Brain pericyte (primary cell): ENCODE measurements at regions not wholly inside any gene's neighbourhood (a gene's known extent, or its start where the extent isn't known, plus 50 kb on each side); places are given as distances from the start of the nearest gene placed in this dataset.

Experiments
- DNase-seq: peaks from one replicate; pipeline ENCODE4 v3.0.0-alpha.2; 2012; ENCODE audit warnings: low read depth, low spot score

DNA sequence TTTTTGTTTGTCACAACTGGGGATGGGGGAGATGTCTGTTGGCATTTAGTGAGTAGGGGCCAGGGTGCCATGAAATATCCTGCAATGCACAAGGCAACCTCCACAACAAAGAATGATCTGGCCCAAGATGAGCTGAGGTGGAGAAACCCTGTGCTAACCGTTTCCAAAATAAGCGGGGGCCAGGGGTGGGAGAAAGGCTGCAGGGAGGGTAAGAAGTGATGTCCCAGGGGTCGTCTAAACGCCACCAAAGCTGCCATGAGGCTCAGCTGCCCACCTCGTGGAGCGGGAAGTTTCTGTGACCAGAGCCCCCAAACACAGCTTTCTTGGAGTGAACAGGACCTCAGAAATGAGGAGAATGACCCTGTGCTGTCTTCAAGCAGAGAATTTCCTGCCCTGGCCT, 76.5 kb upstream of the CDH5 start:
- no peak for DNase-seq

DNA sequence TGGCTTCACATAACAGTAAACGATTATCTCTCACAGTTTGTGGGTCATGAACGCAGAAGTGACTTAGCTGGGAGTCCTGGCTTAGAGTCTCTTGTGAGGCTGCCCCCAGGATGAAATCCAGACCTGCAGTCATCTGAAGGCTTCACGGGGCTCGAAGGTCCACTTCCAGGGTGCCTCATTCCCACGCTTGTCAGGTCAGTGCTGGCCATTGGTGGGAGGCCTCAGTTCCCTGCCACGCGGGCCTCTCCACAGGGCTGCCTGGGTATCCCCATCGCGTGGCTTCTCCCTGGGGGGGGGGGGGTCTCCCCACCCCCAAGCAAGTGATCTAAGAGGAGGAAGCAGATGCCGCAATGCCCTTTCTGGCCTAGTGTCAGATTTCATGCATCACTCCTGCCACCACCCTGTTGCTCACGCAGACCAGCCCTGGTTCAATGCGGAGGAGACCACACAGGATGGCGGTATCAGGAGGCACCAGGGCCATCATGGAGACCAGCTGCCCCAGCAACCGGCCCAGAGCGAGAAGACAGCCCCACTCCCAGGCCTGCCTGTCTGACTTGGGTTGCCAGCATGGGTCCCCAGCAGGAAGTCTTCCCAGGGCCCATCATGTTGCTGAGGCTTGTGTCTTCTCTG, 77.3 kb upstream of the CDH5 start:
- DNase-seq = no peak

DNA sequence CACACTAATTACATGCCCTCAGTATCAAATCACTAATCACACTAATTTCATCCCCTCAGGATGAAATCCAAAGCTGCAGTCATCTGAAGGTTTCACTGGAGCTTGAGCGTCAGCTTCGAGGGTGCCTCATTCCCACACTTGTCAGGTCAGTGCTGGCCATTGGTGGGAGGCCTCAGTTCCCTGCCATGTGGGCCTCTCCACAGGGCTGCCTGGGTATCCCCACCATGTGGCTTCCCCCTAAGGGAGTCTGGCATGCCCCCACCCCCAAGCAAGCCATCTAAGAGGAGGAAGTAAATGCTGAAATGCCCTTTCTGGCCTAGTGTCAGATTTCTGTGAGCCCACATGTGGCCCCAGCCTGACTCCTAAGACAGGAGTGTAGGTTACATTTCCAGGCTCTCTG, 78.6 kb upstream of the CDH5 start:
- no peak for DNase-seq

GRCh38 chr16:66287416-66287815, 79.1 kb upstream of the CDH5 start:
- DNase-seq = no peak

DNA sequence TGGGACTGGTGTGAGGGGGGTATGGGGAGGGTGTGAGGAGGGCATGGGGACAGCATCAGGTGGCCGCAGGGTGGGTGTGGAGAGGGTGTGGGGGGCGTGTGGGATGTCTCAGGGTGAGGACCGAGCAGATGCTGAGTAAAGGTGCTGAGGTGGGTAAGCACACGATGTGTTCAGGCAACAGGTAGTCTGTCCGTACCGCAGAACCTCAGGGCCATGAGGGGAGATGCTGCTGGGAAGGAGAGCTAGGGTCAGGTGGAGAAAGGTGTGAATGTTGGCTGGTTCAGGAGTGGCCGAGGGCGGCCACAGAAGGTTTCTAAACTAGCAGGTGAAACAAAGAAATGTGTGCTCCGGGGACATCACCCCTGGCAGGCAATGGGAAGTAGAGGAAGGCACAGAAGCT, 80.0 kb upstream of the CDH5 start:
- DNase-seq = no peak

- no peak for DNase-seq
Observed at GRCh38 chr16:66278604-66279262, 87.8 kb upstream of the CDH5 start.

DNA sequence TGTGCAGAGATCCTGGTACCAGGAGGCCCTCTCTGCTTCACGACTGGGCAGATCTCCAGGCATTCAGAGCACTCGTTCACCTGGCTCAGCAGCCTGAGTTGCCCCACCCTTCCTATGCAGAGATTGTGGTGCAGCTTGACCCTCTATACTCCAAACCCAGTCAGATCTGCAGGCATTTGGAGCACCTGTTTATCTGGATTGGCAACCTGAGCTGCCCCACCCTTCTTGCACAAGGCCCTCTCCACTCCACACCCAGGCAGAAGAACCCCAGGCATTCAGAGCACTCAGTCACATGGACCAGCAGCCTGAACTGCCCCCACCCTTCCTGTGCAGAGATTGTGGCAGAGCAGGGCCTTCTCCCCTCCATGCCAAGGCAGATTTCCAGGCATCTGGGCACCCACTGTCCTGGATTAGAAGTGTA, 88.4 kb upstream of the CDH5 start:
- no peak for DNase-seq

DNA sequence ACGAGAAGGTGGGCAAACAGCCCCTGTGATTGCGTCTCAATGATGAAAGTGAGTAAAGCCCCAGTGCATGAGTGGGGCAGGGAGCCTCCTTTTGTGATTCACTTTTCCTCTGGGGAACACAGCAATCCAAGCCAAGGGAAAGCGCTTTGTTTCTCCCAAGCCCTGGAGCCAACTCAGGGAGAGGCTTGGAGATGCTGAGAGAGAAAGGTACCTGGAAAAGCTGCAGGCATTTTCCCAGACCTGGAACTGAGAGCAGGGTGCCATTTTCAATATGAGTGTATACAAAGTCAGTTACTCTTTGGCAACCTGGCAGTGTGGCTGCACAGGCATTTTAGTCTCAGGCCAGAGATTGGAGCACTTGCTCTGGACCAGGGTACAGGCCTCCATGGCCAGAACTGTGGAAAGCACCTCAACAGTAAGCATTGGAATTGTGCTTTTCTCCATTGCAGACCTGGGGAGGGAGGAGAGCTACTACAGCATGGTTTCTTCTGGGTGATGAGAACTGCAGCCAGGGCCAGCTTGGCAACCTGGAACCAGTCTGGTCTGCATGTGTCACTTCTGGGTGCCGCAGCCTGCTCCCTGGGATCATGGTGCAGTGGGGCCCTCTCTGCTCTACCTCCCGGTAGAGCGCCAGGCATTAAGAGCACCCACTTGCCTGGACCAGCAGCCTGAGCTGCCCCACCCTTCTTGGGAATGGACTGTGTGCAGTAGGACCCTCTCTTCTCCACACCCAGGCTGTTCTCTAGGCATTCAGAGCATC, 89.0 kb upstream of the CDH5 start:
- no peak for DNase-seq

DNA sequence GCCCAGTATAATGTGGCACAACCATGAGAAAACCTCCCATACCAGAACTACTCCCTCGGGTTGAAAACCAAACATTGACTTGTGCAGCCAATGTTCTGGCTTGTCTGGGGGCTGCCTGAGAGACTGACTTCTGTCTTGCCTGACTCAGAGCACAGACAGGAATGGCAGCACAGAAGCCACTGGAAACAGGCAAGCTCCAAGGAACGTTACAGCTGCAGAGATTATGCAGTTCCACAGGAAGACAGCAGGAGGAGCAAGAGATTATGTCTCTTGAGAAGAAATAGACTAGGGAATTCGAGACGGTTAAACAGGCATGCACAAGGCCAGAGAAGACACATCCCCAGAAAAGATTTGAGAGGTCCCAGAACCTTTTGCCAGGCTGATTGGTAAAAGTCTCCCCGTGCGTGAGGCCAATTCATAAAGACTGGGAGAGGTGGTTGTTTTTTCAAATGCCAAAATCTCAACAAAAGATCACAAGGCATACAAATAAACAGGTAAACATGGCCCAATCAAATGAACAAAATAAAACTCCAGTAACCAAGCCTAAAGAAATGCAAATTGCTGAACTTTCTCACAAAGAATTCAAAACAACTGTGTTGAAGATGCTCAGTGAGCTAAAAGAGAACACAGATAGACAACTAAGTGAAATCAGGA, 90.6 kb upstream of the CDH5 start:
- DNase-seq = no peak

- DNase-seq = no peak
Observed at GRCh38 chr16:66274335-66275110, 92.0 kb upstream of the CDH5 start.

GRCh38 chr16:66273644-66274334, 92.7 kb upstream of the CDH5 start:
- no peak for DNase-seq

DNA sequence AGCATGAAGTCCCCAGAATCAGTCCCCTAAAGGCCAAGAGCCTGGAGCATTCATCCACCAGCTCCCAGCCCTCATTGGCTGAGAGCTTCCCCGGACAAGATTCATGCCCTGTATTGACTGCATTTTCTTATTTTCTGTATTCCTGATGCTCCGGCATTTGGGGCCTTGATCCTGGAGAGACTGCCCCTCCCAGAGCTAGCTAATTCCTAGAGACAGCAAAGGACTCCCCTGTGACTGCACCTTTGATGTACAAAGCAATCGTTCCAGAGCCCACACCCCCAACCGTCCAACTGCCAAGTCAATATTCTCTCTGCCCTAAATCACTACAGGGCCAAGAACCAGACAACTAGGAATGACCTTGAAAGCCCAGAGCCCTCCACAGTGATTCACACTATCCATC, 93.4 kb upstream of the CDH5 start:
- DNase-seq = no peak

- DNase-seq = no peak
Observed at GRCh38 chr16:66272461-66272860, 94.0 kb upstream of the CDH5 start.

DNA sequence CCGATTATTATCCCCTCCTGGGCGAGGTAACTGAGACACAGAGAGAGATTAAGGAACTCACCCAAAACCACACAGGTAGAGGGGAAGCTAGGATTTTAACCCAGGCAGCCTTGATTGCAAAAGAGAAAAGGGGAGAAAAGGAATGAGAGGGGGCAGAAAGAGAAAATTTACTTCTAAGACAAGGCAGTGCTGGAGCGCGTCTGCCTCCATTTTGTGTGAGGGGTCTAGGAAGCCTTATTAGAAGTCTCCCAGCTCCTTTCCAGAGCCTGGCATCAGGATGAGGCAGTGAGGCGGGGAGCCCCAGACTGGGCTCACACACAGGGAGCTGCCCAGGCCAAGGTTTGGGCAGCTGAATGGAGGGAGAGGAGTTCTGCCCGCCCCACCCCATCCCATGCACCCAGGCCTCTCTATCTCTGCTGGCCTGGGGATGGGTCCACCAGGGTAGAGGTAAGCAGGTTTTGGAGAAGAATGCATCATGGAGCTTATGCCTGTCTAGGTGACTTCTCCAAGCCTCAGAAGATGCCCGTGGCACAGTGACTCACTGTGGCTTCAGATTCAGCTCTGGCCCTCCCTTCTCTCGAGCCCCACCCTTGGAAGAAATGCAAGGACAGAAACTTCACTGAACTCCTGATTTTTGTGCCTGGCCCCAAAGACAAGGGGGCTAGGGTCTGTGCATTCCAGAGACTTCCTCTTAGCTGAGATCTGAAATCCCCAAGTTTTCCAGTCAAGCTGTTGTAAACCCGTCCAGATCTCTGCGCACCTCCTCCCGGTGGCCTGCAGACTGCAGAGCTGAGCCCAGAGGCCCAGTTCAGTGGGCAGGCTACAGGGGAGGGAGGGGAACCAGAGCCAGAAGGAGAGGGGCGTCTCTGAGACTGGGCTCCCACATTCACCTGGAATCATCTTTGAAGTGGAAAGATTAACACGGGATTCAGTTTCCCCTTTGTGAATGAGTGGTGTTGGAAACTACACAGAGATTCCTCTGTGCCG, 95.1 kb upstream of the CDH5 start:
- no peak for DNase-seq

DNA sequence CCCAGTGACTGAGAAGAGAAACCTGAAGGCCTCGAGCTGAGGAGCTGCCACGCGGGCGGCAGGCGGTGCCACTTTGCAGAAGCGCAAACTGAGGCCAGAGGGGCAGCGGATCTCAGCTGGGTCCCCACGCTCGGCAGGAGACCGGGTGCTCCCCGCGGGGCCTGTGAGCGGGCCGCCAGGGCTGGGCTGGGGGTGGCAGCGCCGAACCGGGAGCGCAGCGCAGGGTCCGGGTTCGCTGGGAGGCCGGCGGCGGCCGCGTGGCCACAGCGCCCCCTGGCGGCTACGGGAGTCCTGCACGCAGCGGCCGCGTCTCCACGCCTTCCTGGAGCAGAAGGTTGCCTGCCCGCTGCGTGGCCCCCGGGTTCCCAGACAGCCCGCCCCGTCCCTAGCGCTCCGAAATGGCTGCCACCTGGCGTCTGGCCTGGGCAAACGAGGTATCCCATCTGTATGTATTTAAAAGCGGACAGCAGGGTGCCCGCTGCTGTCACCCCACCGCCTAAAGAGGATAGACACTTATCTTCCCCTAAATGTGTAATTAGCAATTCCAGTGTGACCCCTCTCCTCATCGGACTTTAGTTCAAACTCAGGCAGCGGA, 96.1 kb upstream of the CDH5 start:
- DNase-seq = no peak

GRCh38 chr16:66269617-66270332, 96.7 kb upstream of the CDH5 start:
- DNase-seq = no peak

DNA sequence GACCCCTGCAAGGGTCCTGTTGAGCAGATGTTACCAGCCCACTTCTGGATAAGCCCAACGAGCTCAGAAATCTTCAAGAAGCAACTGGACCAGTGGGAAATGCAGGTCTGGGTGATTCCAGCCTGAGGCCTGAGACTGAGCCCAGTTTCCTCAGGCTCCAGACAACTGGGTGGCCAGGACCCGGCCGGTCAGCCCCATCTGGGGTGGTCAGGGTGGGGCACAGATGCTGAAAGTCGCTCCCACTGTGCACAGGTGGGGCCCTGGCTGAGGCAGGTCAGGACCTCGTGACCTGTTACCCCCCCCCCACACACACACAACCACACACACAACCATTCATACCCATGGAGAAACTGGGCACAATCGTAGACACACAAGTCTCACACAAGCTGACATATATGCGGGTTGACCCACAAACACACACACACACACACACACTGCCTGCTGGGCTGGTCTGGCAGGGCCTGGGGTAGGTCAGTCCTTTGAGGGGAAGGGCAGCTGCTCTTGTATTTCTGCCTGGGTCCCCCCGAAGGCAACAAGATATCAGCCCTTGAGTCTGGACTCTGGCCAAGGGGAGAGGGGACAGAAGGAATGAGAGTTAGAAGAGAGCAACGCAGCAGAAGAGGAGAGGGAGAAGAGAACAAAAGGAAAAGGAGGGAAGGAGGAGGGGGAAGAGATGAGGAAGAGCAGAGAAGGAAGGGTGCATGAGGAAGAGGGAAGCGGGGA, 99.0 kb upstream of the CDH5 start:
- DNase-seq = no peak
